CD8-positive, alpha-beta memory T cell (primary cell): ENCODE measurements at regions not wholly inside any gene's neighbourhood (a gene's known extent, or its start where the extent isn't known, plus 50 kb on each side); places are given as distances from the start of the nearest gene placed in this dataset.

ENCODE experiments used
- CTCF ChIA-PET: fragments of 350-600 bp; sonication (Branson Sonifier 250); formaldehyde crosslinking; loops from one replicate; lab custom pipeline; 2021; ENCODE audit warnings: antibody characterized with exemption; lab: Charles Lee
- POLR2A ChIA-PET: fragments of 350-600 bp; sonication (Branson Sonifier 250); formaldehyde crosslinking; loops from one replicate; lab custom pipeline; 2021; ENCODE audit warnings: antibody characterized with exemption; lab: Charles Lee
- DNase-seq, 5 donors: peaks; one replicate each; pipeline versions ENCODE4 v3.0.0 to v3.0.0-alpha.2; 2020 to 2022; ENCODE audit warnings: mixed read lengths in 1 of 5
- H3K27ac ChIP-seq: one replicate; pipeline ENCODE4 v1.7.0; 2013; ENCODE audit warnings: low read depth, mild to moderate bottlenecking, low read length, moderate library complexity
- H3K27me3 ChIP-seq: 2 replicates; pipeline ENCODE4 v1.7.0; 2013; ENCODE audit warnings: low read length, mild to moderate bottlenecking; ENCODE audit not compliant: insufficient read depth, poor library complexity, severe bottlenecking
- H3K36me3 ChIP-seq: 2 replicates; pipeline ENCODE4 v1.7.0; 2013; ENCODE audit warnings: mild to moderate bottlenecking, low read length, moderate library complexity; ENCODE audit not compliant: insufficient read depth
- H3K4me1 ChIP-seq: 2 replicates; pipeline ENCODE4 v1.7.0; 2013; ENCODE audit warnings: mild to moderate bottlenecking, low read length, moderate library complexity; ENCODE audit not compliant: insufficient read depth
- H3K4me3 ChIP-seq: 2 replicates; pipeline ENCODE4 v1.7.0; 2013; ENCODE audit warnings: mild to moderate bottlenecking, low read length
- H3K9me3 ChIP-seq: 2 replicates; pipeline ENCODE4 v1.7.0; 2013; ENCODE audit warnings: mild to moderate bottlenecking, low read length
- H3K27ac Mint-ChIP-seq, 8 donors: one replicate each; pipeline ENCODE4 v1.8.0; 2020 to 2021; ENCODE audit warnings: mixed read lengths in 8 of 8, mild to moderate bottlenecking in 6 of 8, inconsistent platforms in 3 of 8, moderate library complexity in 3 of 8
- H3K27me3 Mint-ChIP-seq, 2 donors: one replicate each; pipeline ENCODE4 v1.8.0; 2020 to 2021; ENCODE audit warnings: mixed read lengths in 2 of 2, mild to moderate bottlenecking in 1 of 2, moderate library complexity in 1 of 2
- H3K36me3 Mint-ChIP-seq, 3 donors: one replicate each; pipeline ENCODE4 v1.8.0; 2020 to 2021; ENCODE audit warnings: mixed read lengths in 3 of 3, inconsistent platforms in 1 of 3, mild to moderate bottlenecking in 1 of 3
- H3K4me1 Mint-ChIP-seq, 3 donors: one replicate each; pipeline ENCODE4 v1.8.0; 2020 to 2021; ENCODE audit warnings: mixed read lengths in 3 of 3, inconsistent platforms in 1 of 3, mild to moderate bottlenecking in 1 of 3
- H3K4me3 Mint-ChIP-seq, 7 donors: one replicate each; pipeline ENCODE4 v1.8.0; 2020 to 2021; ENCODE audit warnings: mixed read lengths in 7 of 7, mild to moderate bottlenecking in 6 of 7, moderate library complexity in 4 of 7, inconsistent platforms in 2 of 7
- H3K9me3 Mint-ChIP-seq, 5 donors: one replicate each; pipeline ENCODE4 v1.8.0; 2020 to 2022; ENCODE audit warnings: mixed read lengths in 5 of 5, mild to moderate bottlenecking in 3 of 5, moderate library complexity in 2 of 5, inconsistent platforms in 1 of 5

GRCh38 chr9:89786655-89787054 is 181.8 kb downstream of the GADD45G start:
- H3K4me3 ChIP-seq, result no peak overlapping the region
- Mint-ChIP-seq H3K4me1 (no peaks in the 10 kb centered on the region), H3K36me3 (no peaks in the 10 kb centered on the region), H3K4me3 (no peak overlapping the region), H3K9me3 (no peaks in the 10 kb centered on the region), H3K27me3 (peaks cover 6 to 10% of the 10 kb centered on the region in 2 donors), H3K27ac (no peak overlapping the region)
- H3K27ac ChIP-seq, result no peak overlapping the region
- H3K36me3 ChIP-seq, result no peaks in the 10 kb centered on the region
- ChIA-PET CTCF (no interaction called here), POLR2A (no interaction called here)
- H3K27me3 ChIP-seq, result no peaks in the 10 kb centered on the region
- DNase-seq, result no peak
- H3K4me1 ChIP-seq, result no peaks in the 10 kb centered on the region
- no peaks in the 10 kb centered on the region for H3K9me3 ChIP-seq

GRCh38 chr9:89787595-89787994 is 182.8 kb downstream of the GADD45G start:
- Histone ChIP-seq H3K27me3 (no peaks in the 10 kb centered on the region), H3K4me1 (no peaks in the 10 kb centered on the region), H3K9me3 (no peaks in the 10 kb centered on the region), H3K4me3 (no peak overlapping the region), H3K27ac (no peak overlapping the region), H3K36me3 (no peaks in the 10 kb centered on the region)
- Mint-ChIP-seq H3K4me3 (no peak overlapping the region), H3K9me3 (no peaks in the 10 kb centered on the region), H3K27ac (no peak overlapping the region), H3K27me3 (peaks cover 2 to 10% of the 10 kb centered on the region in 2 donors), H3K4me1 (no peaks in the 10 kb centered on the region), H3K36me3 (no peaks in the 10 kb centered on the region)
- ChIA-PET CTCF (no interaction called here), POLR2A (no interaction called here)
- no peak for DNase-seq

GRCh38 chr9:89788434-89788833 is 183.6 kb downstream of the GADD45G start:
- no peak overlapping the region for H3K4me3 ChIP-seq
- no peaks in the 10 kb centered on the region for H3K36me3 Mint-ChIP-seq
- ChIA-PET POLR2A (no interaction called here), CTCF (no interaction called here)
- no peaks in the 10 kb centered on the region for H3K27me3 ChIP-seq
- no peak for DNase-seq
- no peak overlapping the region for H3K4me3 Mint-ChIP-seq
- H3K4me1 Mint-ChIP-seq, result no peaks in the 10 kb centered on the region
- peak overlapping the region in 1 of 8 donors; percentile 21 for H3K27ac Mint-ChIP-seq
- H3K9me3 ChIP-seq, result no peaks in the 10 kb centered on the region
- peaks cover 4 to 10% of the 10 kb centered on the region in 2 donors for H3K27me3 Mint-ChIP-seq
- no peaks in the 10 kb centered on the region for H3K4me1 ChIP-seq
- H3K27ac ChIP-seq, result no peak overlapping the region
- no peaks in the 10 kb centered on the region for H3K9me3 Mint-ChIP-seq
- H3K36me3 ChIP-seq, result no peaks in the 10 kb centered on the region

GRCh38 chr9:89789922-89790510 is 185.2 kb downstream of the GADD45G start:
- Histone ChIP-seq H3K36me3 (no peaks in the 10 kb centered on the region), H3K9me3 (no peaks in the 10 kb centered on the region), H3K27me3 (no peaks in the 10 kb centered on the region), H3K4me1 (no peaks in the 10 kb centered on the region), H3K4me3 (no peak overlapping the region), H3K27ac (no peak overlapping the region)
- H3K4me3 Mint-ChIP-seq, result no peak overlapping the region
- no peak for DNase-seq
- CTCF ChIA-PET, result no interaction called here
- no peaks in the 10 kb centered on the region for H3K36me3 Mint-ChIP-seq
- POLR2A ChIA-PET, result no interaction called here
- peaks cover 3 to 9% of the 10 kb centered on the region in 2 donors for H3K27me3 Mint-ChIP-seq
- no peaks in the 10 kb centered on the region for H3K4me1 Mint-ChIP-seq
- H3K9me3 Mint-ChIP-seq, result no peaks in the 10 kb centered on the region
- no peak overlapping the region for H3K27ac Mint-ChIP-seq

- Mint-ChIP-seq H3K27ac (no peak overlapping the region), H3K36me3 (no peaks in the 10 kb centered on the region), H3K9me3 (no peaks in the 10 kb centered on the region), H3K4me1 (no peaks in the 10 kb centered on the region), H3K4me3 (no peak overlapping the region), H3K27me3 (peaks cover 3 to 6% of the 10 kb centered on the region in 2 donors)
- no peak overlapping the region for H3K4me3 ChIP-seq
- DNase-seq, result no peak
- no peaks in the 10 kb centered on the region for H3K27me3 ChIP-seq
- no peaks in the 10 kb centered on the region for H3K9me3 ChIP-seq
- no peaks in the 10 kb centered on the region for H3K36me3 ChIP-seq
- ChIA-PET CTCF (no interaction called here), POLR2A (no interaction called here)
- H3K4me1 ChIP-seq, result no peaks in the 10 kb centered on the region
- no peak overlapping the region for H3K27ac ChIP-seq
Observed at GRCh38 chr9:89790542-89791109, 185.8 kb downstream of the GADD45G start.

- DNase-seq, result no peak
- Mint-ChIP-seq H3K4me3 (no peak overlapping the region), H3K9me3 (no peaks in the 10 kb centered on the region), H3K27me3 (peaks cover 0 to 3% of the 10 kb centered on the region in 2 donors), H3K4me1 (no peaks in the 10 kb centered on the region), H3K36me3 (no peaks in the 10 kb centered on the region), H3K27ac (no peak overlapping the region)
- Histone ChIP-seq H3K36me3 (no peaks in the 10 kb centered on the region), H3K9me3 (no peaks in the 10 kb centered on the region), H3K27me3 (no peaks in the 10 kb centered on the region), H3K27ac (no peak overlapping the region), H3K4me3 (no peak overlapping the region), H3K4me1 (no peaks in the 10 kb centered on the region)
- CTCF ChIA-PET, result no interaction called here
- POLR2A ChIA-PET, result no interaction called here
Observed at GRCh38 chr9:89791754-89792153, 186.9 kb downstream of the GADD45G start.

- H3K4me1 Mint-ChIP-seq, result no peaks in the 10 kb centered on the region
- Histone ChIP-seq H3K4me1 (no peaks in the 10 kb centered on the region), H3K4me3 (no peak overlapping the region), H3K27ac (no peak overlapping the region), H3K27me3 (no peaks in the 10 kb centered on the region), H3K9me3 (no peaks in the 10 kb centered on the region), H3K36me3 (no peaks in the 10 kb centered on the region)
- peaks cover 0 to 3% of the 10 kb centered on the region in 2 donors for H3K27me3 Mint-ChIP-seq
- H3K27ac Mint-ChIP-seq, result no peak overlapping the region
- CTCF ChIA-PET, result no interaction called here
- POLR2A ChIA-PET, result interaction anchor here (0.6 kb wide), 1 partner anchor 456 kb away, joined by 4 read pairs; no protein-coding TSS in a partner anchor
- no peaks in the 10 kb centered on the region for H3K36me3 Mint-ChIP-seq
- DNase-seq, result no peak
- no peaks in the 10 kb centered on the region for H3K9me3 Mint-ChIP-seq
- no peak overlapping the region for H3K4me3 Mint-ChIP-seq
Observed at GRCh38 chr9:89792189-89793123, 187.6 kb downstream of the GADD45G start.

- DNase-seq, result no peak
- H3K4me3 Mint-ChIP-seq, result no peak overlapping the region
- CTCF ChIA-PET, result no interaction called here
Observed at GRCh38 chr9:89793124-89793495, 188.3 kb downstream of the GADD45G start.

More at GRCh38 chr9:89793124-89793495, 188.3 kb downstream of the GADD45G start:
- H3K27me3 Mint-ChIP-seq, result peaks cover 0 to 3% of the 10 kb centered on the region in 2 donors
- no peaks in the 10 kb centered on the region for H3K9me3 ChIP-seq
- H3K4me1 Mint-ChIP-seq, result no peaks in the 10 kb centered on the region
- H3K27ac ChIP-seq, result no peak overlapping the region
- H3K4me3 ChIP-seq, result no peak overlapping the region
- POLR2A ChIA-PET, result interaction anchor here (0.6 kb wide), 1 partner anchor 457 kb away, joined by 4 read pairs; no protein-coding TSS in a partner anchor
- H3K9me3 Mint-ChIP-seq, result no peaks in the 10 kb centered on the region
- H3K4me1 ChIP-seq, result no peaks in the 10 kb centered on the region
- H3K36me3 Mint-ChIP-seq, result no peaks in the 10 kb centered on the region
- no peaks in the 10 kb centered on the region for H3K36me3 ChIP-seq
- H3K27me3 ChIP-seq, result no peaks in the 10 kb centered on the region
- no peak overlapping the region for H3K27ac Mint-ChIP-seq
